HG03571 (cell line): ENCODE measurements at regions not wholly inside any gene's neighbourhood (a gene's known extent, or its start where the extent isn't known, plus 50 kb on each side); places are given as distances from the start of the nearest gene placed in this dataset.
"Not testable (repeated sequence)": the region's sequence is repeated elsewhere in the genome, so short reads cannot be mapped to it uniquely, and the experiment has no call there.

Experiments used
- ATAC-seq: cut with Tn5 transposase; IDR thresholded peaks from one replicate; pipeline ENCODE4 v1.9.1; 2021; ENCODE audit not compliant: unreplicated experiment

DNA sequence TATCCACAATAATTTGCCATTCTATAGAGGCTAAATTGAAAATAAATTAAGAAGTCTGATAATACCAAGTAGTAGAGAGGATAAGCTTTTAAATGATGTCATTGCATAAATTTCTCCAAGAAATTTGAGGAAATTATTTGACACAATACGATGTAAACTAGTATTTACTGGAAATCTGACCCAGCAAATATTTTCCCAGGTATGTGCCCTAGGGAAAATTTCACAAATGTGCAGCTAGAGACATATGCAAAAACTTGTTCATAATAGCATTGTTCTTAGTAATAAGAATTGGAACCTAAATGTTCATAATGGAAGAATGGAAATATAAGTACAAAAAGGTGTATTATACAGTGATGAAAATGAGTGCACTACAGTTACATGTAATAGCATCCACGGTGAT, 888.8 kb upstream of the SOX11 start:
- no peak for ATAC-seq

DNA sequence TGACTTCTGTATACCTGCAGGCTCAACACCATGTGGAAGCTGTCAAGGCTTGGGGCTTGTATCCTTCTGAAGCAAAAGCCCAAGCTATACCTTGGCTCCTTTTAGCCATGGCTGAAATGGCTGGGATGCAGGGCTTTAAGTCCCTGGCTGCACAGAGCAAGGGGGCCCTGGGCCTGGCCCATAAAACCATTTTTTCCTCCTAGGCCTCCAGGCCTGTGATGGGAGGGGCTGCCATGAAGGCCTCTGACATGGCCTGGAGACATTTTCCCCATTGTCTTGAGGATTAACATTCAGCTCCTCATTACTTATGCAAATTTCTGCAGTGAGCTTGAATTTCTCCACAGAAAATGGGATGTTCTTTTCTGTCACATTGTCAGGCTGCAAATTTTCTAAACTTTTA, 878.0 kb upstream of the SOX11 start:
- ATAC-seq: not testable (repeated sequence)

DNA sequence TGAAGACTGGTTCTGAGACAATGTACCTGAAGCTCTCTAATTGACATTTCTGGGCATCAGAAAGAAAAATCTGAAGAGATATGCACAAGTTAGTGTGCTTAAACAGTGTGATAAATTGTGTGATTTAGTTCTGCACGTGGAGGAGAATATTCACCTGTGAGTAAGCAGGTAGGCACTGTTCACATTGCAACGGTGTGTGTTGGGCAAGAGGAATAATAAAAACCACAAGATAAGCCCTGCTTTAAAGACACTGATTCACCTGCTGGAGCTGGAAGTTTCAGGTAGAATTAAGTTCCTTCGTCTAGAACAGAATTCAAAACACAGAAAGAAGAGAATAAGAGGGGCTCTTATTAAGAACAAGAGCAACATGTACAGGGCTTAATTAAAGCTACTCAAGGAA, 864.3 kb upstream of the SOX11 start:
- ATAC-seq: no peak

DNA sequence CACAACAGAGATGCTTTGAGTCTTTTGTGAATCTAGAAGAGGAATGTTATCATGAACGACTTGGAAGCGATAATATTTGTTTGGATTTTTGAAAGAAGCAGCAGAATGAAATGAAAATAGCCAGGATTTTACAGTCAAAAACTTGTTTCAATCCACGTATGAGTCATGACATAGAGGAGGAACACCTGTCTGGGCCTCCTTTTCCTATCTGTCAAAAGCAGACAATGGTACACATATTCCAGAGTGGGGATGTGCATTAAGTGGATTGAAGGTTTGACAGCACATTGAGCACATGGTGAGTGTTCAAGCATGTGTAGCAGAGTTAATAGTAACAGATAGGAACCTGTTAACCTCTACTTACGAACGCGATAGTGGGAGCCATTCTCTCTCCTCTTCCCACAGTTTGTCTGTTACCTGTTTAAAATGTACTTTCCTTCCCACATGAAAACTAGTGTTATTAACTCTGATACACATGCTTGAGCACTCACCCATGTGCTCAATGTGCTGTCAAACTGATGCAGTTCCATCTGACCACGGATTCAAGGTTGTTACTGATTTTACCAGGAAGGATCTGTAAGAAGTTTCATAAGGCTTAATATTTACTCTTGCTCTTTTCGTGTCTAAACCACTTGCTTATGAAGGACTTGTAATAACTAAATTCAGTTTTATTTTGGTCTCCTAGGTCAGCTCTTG, 863.4 kb upstream of the SOX11 start:
- ATAC-seq: no peak

DNA sequence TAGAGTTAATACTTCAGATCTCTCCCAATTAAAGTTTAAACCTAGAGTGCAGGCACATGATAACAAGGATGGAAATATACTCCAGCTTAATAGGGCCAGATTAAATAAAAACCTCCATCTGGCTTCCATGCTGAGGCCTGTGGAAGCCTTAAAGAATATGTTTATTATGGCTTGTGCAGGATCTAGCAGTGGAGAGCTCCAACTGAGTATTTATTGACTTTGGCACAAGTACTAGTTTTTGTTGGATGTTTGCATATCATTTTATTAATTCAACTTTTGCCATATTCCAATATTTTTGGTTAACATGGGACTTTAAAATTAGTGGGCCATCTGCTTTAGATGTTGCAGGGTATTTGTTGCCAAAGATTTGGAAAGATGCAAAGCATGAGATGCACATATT, 860.4 kb upstream of the SOX11 start:
- no peak for ATAC-seq

DNA sequence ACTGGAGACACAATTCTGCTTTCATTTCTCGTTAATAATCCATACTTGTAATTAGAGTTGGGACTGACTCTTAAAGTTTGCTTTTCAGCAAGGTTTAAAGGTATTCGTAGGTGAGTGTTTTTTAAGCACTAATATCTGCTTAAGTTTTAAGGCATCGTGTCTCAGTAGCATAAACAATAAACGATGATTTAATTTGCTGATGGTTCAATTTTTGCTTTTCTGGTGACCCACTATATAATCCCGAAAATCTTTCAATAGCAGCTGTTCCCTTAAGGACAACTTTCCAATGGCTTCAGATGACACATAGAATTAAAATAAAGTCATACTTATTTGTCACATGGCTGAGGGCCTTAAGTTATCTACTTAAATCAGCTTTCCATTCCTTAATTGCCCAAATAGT, 859.5 kb upstream of the SOX11 start:
- no peak for ATAC-seq

DNA sequence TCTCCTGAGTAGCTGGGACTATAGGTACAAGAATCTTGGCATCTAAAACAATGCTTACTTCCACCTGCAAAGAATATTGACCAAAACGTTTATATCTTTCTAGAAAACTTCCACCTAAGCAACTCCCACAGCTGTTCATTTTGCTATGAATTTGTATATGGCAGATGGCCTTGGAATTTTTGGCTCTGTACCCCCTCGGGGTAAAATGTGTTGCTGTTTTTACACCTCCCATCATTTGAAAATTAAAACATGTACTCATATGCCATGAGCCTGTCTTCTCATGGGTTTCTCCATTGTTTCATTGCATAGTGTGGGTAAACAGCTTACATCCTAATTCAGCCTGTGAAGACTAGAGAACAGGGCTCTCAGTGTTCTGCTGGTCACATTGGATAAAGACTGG, 853.6 kb upstream of the SOX11 start:
- no peak for ATAC-seq

DNA sequence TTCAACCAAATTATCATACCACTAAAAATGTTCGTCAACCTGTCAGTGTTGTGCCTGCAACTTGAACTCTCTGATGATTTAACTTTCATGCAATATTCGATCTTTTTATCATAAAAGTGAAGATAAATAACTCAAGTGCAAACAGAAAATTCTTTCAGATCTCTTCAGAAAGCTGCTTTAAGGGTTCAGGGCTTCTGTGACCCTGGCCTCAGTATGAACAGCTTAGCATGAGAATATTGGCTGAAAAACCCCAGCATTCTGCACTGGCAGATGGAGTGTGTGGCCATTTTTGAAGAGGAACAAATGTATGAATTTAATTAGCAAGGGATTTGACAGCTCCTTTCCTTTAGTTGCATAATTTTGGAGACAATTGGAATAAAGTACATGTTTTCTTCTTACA, 851.4 kb upstream of the SOX11 start:
- ATAC-seq: no peak

DNA sequence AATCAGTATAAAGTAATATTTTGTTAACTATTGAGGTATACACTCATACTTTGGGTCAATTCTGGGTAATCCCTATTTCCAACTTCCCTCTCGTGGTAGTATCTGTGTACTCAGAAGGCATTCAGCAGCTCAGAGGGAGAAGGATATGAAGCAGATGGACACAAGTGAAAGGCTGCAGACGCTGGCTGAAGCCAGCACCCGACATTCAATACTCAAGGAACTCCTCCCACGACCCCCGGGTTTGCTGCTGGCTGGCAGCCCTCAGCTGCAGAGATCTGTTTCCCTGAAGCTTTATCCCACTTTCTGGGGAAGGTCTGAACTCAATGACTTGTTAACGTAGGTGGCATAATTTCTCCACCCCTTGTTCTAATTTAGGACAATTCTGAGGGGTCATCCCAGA, 847.3 kb upstream of the SOX11 start:
- no peak for ATAC-seq

DNA sequence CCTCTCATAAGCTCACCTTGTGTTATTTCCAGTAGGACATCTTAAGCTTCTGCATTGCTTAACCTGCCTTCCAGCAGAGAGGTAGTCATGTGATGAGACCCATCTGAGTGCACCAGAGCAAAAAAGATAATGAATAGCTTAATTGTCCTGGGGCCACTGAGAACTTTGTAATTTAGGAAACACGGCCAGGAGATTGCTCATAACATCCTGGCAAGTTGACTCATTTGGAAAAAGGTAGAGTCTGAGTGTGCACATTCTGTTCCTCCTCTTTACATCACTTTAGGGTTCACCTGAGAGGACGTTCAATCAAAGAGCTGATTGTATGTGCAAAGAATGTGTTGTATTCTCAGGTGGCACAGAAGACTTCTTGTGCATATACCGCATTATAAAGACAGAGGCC, 830.2 kb upstream of the SOX11 start:
- ATAC-seq: no peak

DNA sequence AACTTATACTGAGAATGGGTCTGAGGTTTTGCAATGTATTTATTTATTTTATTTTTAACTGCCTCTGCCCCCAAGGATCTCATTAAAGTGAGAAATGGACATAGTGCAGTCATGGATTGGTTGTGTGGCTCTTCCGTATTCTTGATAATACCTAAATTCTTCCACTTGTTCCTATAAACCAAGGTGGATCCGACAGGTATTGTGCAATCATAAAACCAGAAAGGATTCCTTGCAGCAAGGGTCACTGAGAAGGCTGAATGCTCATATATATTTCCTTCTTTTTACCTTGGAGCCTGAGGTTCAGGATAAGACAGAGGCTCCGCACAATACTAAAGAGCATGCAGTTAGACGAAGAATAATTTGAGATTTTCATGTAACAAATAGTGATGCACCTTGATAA, 826.0 kb upstream of the SOX11 start:
- no peak for ATAC-seq

DNA sequence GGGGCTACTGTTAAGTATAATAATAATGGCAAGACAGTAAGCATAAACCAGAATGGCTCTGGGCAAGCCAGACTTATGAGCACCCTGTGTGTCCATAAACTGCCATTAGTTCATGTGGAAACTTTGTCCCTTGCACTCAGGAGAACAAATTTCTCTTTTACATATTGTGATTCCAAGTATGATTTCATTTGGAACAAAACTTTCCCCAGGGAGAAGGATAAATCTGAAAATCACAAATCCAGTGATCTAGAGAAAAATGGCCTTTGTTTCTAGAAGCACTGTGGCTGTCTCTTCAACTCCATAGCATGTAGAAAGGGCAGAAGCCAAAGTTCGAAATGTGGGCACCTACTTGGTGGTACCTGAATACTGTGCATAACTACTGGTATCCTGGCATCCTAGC, 823.7 kb upstream of the SOX11 start:
- no peak for ATAC-seq

DNA sequence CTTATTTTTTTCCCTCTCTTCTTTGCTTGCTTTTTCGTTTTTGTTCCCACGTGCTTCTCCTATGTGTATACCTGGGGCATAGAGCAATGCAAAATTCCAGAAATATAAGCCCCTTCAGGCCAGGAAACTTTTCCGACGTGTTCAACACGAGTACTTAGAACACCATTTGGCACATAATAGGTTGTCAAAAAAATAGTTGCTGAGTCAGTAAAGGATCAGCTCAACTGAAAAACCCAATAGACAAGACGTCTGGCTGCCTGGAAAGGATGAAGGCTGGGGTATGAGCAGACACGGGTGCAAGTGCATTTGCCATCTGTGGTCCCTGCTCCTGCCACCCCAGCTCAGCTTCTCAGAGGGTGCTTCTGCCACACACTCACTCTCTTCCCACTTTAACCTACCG, 823.0 kb upstream of the SOX11 start:
- ATAC-seq: no peak

DNA sequence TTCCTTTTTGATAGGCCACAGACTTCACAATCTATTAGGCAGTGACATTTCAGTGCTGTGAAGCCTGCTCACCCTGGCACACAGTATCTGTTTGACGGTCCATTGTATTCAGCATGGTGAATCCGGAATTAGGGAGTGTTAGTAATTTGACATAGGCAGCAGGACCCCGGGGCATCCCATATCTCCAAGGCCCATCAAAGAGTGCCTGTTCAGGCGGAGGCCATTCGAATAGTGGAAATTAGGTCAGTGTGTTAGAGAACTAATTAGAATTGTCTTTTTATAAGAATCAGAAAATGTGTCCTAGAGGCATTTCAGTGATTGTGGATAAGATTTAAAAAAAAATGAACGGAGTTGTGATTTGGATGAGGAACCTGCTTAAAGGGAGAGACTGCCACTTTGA, 818.8 kb upstream of the SOX11 start:
- no peak for ATAC-seq

DNA sequence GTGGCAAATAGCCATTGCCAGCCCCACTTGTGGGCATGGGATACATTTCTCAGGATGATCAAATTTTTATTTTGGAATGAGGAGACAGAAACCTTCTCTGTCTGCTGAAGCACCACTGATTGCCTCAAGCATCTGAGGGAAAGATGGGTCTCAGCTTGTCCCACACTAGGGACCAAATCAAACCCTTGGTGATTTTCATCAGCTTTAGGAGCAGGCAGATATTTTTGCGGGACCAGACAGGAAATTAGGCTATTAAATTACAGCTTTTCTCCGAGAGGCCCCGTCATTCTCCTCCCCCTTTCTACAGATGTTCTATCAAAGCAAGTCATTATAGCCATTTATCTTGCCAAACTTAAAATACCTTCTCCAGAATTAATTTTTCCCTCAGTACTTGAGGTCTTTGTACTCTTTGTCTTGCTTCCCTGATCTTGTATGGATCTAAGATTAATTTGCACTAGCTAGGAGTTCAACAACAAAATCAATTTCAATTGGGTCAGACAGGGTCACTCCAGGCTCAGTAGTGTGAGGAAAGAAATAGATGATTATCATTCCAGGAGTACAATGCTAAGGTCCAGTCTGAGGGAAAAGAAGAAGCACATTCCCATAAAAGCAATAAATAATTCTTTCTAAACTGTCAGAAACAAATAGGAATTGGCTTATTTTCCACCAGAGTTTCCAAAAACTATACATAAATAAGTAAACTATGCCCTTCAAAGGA, 818.1 kb upstream of the SOX11 start:
- no peak for ATAC-seq

DNA sequence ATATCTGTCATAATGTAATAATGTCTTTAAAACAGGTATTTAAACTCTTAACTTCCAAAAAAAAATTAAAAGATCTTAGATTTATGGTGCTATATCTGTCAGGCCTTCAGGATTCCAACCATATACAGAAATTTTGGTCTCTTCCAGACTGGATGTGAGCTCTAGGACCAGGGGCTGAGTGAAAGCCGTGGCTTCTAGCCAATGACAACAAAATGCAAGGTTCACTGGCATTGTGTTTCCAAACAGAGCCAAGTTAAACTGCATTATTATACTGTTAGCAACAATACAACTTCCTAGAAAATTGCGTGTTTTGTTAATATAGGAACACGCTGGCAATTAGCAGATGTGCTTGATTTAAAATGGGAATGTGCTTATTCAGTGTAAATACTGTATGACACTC, 809.8 kb upstream of the SOX11 start:
- ATAC-seq: no peak

DNA sequence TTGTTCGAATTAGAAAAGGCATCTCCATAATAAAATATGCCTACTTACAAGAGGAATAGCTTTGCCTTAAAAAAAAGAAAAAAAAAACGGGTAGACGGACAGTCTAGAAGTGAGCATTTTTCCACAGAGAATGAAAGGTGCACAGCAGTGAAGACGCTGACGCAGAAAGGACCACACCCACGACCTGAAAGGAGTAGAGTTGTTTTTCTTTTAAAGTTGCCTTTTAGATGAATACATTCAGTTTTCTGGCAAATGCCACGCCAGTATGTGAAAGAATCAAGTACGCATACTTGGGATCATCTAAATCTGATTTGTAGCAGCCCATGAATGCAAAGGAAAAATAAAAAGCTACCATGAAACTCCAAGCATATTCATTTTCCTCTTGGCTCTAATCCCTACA, 809.2 kb upstream of the SOX11 start:
- no peak for ATAC-seq

DNA sequence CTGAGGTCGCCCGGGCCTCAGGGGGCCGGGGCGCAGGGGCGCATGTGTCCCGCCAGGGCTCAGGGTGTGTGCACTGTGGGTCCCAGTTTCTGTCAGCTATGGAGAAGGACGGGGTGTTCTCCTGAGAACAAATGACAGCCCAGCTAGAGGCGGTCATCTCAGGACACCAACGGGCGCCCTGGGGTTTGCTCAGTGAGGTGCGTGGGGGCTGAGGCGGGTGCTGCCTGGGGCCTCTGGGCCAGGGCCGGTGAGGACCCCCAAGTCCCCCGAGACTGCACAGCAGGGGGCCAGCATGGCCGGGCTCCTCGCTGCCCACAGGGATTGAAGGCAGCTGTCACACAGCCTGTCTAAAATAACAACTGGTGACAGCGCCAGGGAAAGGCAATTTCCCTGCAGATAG, 808.8 kb upstream of the SOX11 start:
- ATAC-seq: no peak

DNA sequence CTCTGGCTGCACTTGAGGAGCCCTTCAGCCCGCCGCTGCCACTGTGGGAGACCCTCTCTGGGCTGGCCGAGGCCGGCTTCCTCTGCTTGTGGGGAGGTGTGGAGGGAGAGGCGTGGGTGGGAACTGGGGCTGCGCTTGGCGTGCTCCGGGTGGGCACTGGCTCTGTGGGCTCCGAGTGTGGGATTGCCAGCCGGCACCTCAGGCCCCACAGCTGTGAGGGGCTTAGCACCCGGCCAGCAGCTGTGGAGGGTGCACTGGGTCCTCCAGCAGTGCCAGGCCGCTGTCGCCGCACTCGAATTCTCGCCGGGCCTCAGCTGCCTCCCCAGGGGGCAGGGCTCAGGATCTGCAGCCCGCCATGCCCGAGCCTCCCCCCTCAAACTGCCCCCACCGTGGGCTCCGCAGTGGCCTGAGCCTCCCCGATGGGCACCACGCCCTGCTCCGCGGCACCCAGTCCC, 808.0 kb upstream of the SOX11 start:
- ATAC-seq: no peak

DNA sequence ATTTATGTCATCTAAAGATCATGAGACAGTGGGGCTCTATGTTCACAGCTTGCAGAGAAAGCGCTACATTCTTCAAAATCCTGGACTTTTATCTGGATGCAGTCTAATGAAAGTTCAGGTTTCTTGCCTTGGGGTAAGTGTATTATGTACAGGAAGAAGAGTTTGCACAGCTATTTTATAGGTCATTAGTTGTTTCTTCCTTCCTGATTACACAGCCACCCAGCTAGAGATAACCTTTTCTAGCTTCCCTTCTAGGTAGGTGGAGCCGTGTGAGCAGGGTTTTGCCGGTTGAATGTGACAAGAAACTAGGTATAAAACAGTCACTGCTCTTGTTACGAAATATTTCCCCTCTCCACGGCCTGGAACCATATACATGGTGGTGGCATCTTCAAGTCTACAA, 800.8 kb upstream of the SOX11 start:
- ATAC-seq: no peak

DNA sequence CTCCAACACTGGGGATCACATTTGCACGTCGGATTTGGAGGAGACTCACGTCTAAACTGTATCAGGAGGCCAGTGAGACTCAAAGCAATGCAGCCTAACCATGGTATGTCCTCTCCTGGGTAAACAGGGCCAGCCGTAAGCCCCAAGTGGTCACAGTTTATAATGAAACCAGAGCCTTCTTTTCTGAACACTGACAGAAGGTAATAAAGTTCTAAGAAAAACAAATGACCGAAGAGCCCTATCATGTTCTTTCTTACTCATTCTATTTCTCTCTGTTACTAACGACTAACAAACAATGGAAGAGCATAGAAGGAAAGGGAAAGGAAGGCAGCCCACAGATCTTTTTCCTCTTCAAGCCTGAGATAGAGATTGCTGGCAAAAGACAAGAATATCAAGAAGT, 796.8 kb upstream of the SOX11 start:
- ATAC-seq: no peak

DNA sequence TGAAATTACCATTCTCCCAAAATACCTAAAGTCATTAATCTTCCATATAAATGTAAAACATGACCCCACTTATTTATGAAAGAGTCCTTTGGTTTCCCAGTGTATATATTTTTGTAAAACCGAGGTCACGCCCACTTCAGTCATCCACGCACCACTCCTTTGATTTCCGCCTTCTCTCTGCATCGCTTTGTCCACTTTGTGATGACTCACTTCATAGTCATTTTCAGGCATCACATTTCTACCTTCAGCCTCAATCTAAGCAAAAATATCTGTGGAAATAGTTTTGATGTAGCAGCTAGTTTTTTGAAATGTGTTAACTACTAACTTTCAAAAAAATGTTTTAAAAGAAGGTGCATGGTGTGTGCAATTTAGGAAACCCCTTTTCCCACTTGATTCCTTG, 793.5 kb upstream of the SOX11 start:
- ATAC-seq: no peak

DNA sequence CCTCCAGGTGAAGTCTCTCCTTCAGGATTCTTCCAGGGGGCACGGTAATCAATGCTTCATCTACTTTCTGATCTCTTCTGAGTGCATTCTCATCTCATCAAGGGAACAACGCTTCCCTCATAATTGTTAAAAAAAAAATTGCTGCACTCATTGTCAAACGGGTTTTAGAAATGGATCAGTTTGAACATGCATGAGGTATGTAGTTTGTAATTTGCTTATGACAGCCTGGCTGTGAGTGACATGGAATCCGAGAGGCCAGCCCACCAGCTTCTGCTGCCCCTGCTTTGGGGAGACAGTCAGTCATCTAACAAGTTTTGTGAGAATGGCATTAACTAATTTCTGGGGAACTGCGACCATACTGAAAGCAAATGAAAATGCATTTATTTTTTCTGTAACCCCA, 791.9 kb upstream of the SOX11 start:
- no peak for ATAC-seq
